Renal cortical epithelial cell (primary cell): ENCODE measurements at regions not wholly inside any gene's neighbourhood (a gene's known extent, or its start where the extent isn't known, plus 50 kb on each side); places are given as distances from the start of the nearest gene placed in this dataset.
"Not testable (repeated sequence)": the region's sequence is repeated elsewhere in the genome, so short reads cannot be mapped to it uniquely, and the experiment has no call there.

Experiments
- DNase-seq: peaks from one replicate; pipeline ENCODE4 v3.0.0-alpha.2; 2011; ENCODE audit warnings: low read depth

DNA sequence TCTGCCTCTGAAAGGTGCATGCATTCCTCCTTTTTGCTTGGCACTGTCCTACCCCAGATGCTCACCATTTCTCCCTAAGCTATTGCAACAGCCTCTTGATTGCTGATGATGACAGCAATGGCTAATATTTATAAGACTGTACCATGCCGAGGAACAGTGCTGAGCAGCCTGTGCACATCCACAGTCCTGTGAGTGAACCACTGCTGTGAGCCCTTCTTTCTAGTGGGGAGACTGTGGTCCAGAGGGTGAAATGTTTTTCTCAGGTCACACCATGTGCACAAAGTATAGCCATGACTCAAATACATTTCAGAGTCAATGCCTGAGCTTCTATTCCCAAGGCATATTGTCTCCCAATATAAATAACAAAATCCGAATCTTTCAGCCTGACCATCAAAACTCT lies 231.2 kb upstream of the LRTM1 start:
- DNase-seq = no peak

DNA sequence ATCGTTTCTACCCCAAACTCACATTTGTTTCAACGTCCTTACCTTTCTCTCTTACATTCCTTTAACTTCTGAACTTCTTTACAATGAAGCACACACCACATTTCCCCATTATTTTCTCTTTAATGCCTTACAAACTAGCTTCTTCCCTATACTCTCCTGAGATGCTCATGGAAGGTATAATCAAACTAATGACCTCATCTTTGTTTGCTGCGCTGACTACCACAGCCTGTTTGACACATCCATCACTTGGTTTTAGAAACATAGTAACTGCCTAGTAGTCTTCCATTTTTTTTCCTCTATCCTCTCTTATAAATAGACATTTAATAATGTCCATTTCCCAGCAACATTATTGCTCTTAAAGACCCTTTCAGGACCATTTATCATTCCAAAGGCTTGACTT lies 230.5 kb upstream of the LRTM1 start:
- DNase-seq = no peak

DNA sequence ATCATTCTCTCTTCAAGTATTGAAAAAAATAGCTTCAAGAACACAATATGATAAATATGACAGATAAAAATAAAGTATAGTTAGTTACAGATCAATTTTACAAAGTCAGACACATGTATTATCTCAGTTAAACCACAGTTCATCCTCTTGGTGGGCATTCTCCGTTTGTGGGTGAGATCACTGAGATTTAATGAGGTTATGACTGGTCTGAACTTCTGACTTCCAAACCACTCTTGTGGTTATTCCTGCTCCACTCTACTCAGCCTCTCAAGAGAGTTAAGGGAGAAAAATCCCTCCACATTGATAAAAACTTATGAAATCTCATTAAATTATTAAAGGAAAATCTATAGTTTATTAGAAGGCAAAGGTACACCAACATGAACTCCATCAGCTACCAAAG lies 229.9 kb upstream of the LRTM1 start:
- DNase-seq = peak; percentile 43

DNA sequence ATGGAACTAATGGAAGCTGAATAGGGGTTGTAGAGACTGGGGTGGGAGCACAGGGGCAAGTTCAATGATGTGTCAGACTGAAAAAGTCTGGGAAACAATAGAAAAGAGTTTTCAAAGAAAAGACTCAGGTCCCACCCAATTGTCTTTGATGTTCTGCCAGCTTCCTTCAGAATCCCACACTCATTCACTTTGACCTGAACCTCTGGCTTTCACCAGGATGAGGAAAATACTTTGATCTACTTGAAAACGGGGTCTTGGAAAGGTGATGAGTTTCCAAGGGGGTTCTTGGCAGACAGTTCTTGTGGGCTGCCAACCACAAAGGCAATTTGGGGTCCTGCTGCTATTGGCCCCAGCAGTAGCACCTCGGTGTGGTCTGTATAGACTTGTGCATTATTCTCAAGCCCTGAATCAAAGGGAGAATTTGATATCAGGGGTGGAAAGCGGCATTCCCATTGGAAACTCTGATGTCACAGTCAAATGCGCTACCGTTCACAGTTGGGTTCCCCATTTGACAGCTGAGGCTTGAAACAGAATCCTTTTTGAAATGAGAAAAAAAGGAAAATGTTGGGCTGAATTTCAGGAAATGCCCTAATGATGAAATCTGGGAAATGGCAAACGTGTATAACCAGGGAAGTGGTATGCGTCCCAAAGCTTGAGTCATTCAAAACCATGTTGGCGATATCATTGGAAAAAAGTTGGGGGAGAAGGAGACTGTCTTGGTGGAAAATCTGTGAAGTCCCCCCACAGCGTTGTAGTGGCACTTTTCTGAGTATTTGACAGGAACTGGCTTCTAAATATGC lies 229.2 kb upstream of the LRTM1 start:
- peak; percentile 69 for DNase-seq

DNA sequence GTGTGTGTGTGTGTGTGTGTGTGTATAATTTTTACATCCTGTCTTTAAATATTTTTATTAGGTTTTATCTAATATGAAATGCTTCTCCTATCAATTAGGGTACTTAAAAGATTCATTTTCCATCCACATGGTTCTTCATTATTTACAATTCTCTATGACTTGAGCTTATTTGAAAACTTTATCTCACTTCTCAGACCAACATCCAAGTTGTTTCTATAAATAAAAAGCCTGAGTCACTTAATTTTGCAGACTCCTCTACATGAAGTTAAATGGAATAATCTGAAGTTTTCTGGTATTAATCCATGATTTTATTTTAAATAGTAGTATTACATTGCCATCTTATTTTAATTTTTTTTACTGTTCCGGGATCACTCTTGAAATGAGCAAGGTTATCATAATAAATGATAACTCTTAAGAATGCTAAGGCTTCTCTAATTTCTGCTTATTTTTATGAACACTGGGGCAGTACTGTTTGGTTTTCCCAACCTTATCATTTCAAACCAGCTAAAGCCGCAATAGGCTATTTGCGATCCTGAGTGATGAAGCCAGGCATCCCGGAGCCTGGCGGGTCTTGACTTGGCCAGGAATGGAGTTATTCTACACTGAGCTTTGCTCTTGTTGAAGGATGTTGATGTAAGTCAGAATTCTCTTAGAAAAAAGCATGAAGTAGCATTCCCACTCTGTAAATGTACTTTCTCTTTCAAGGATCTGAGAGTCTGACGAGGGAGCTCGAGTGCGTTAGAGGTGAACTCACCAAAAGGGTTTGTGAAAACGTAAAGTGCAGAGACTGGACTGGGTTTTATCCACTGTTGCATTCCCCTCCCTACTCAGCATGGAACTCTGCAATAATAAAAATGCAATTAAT lies 220.2 kb upstream of the LRTM1 start:
- DNase-seq = no peak

DNA sequence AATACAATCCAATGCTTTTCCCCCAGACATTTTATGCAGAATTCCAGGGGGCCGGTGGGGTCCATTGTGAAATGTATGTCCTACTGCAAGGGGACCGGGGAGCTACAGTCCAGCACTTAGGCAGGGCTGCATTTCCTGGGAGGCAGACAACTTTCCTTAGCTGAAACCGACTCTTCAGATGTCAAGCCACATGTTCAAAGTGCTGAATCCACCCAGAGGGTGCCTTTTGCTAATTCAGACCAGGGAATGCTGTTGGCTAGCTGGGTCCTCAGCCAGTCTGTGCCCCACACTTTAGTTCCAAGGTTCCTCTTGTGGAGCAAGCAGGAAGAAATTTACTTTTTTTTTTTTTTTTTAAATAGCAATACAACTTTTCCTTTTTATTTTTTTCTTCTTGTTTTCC lies 219.5 kb upstream of the LRTM1 start:
- DNase-seq = no peak

DNA sequence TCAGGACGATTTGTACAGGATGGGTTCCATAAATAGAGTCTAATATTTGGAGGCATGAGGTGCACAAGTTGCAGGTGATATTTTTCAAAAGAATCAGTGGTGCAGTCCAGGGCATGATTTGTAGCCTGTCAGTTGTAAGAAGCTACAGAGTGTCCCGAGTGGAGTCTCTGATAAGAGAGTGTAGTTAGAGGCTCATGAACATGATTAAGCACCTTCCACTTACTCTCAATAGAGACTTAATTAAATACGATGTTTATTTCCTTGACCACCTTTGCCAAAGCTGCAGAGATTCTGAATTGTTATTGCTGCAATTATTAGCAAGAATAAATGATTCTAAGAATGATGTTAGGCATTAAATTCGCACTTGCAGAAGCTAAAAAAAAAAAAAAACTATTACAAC lies 218.4 kb upstream of the LRTM1 start:
- DNase-seq = no peak

DNA sequence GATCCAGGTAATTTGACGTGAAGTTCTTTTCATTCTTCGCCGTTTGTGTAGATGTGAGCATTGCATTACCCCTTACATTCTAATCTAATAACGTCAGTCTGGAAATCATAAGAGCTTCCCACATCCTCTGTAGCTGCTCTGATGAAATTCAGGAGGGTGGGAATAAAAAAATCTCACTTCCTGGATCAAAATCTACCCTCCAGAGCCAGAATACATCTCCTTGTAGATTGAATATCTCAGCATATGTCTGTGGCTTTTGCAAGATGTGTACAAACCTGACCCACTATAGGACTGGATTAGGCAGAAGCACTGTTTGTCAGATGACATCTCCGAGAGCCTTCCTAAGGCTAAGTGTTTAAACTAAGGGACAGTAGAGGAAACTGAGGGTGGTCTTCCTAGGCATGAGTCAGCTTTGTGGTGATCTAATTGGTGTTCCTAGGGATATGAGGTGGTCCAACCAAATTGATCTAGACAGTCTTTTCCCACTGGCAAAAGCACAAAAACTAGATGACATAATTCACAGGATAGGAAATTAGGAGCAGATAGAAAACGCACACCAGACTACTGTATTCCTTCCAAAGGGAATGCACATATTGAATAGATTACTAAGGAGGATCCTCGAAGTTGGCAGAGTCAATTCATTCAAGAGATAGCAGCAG lies 216.3 kb upstream of the LRTM1 start:
- DNase-seq = no peak

DNA sequence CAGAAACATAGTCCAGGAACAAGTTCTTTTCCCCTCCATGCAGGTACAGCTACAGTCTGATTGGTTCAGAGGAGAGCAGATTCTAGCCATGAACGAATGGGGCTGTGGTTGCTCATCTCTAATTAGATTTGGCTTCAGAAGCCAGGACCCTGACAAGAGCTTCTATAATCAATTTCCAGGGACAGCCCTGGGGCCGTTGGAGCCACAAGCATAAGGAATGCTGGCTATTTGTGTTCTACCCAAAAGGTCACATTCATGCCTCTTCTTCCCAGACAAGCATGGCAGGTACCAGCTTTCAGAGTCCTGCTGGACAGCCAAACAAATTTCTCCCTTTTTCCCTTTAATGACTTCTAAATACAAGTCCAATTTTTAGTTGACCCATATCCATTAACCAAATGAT lies 215.5 kb upstream of the LRTM1 start:
- no peak for DNase-seq

DNA sequence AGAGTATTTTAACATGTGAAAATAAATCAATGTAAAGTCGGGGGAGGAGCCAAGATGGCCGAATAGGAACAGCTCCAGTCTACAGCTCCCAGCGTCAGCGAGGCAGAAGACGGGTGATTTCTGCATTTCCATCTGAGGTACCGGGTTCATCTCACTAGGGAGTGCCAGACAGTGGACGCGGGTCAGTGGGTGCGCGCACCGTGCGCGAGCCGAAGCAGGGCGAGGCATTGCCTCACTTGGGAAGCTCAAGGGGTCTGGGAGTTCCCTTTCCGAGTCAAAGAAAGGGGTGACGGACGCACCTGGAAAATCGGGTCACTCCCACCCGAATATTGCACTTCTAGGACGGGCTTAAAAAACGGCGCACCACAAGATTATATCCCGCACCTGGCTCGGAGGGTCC lies 208.4 kb upstream of the LRTM1 start:
- not testable (repeated sequence) for DNase-seq

DNA sequence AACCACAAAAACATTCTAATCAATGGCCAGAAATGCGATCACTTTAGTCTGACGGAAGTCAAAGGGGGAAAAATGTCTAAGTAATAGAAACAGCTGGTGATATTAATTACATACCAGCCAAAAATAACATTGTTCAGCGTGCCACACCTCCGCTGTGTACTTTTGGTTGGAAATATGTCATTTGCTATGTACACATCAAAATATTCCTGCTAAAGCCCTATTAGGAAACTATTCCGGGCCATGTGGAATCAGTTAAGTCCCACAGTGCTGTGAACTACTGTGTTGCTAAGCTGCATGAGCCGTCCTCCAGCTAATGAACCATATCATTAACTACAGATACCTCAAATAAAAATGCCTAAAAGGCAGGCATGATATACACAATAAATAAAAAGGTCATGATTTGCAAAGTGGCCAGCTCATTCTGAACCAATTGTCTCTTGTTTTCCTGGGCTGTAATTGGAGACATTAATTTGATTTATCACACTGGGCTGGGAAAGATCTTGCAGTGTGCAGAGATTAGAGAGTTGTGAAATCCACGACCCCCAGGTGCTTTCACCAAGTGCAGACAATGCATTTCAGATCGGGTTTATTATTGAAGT lies 200.5 kb upstream of the LRTM1 start:
- peak; percentile 81 for DNase-seq

DNA sequence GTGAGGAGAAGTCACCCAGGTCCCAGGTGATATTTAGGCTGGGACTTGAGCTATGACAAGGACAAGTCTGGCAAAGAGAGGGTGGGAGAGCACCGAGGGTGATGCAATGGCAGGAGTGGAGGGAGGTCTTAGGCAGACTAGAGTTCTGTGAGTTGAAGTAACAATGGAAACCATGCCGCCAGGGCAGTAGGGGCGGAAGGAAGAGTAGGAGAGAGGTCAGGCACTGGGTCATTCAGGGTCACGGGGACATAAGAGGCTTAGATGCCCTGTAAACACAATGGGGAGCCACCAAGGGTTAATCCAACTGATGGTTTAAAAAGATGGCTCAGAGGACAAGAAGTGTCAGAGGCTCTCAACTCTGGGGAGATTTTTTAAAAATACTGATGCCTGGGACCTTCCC lies 199.7 kb upstream of the LRTM1 start:
- no peak for DNase-seq

DNA sequence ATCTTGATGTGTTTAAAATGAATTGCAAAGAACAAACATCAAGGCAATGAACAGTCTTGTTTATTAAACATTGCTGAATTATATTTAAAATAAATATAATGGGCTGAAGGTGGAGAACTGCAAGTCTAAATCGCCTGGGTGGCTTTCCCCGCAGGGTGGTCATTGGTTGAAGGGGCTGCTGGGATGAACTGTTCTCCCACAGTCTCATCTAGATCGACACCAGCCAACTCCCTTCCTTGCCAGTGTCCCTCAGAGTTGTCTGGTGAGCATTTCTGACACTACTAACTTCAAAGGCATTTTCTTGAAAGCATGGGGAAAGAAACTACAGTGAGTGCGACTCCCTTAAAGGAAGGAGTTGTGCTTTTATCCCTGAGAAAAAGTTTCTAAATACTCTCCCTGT lies 196.5 kb upstream of the LRTM1 start:
- no peak for DNase-seq
